ENCODE measurements at regions not wholly inside any gene's neighbourhood (a gene's known extent, or its start where the extent isn't known, plus 50 kb on each side); places are given as distances from the start of the nearest gene placed in this dataset.

GRCh38 chr12:97259098-97259497 is 203.5 kb upstream of the RMST start:
- Mint-ChIP-seq H3K27ac (ENCODE audit: unreplicated experiment) (no peak overlapping the region), H3K27me3 (ENCODE audit: unreplicated experiment) (no peaks in the 10 kb centered on the region), H3K9me3 (ENCODE audit: unreplicated experiment) (peaks cover 6% of the 10 kb centered on the region), H3K4me3 (ENCODE audit: unreplicated experiment) (no peak overlapping the region), H3K4me1 (ENCODE audit: unreplicated experiment) (no peaks in the 10 kb centered on the region), H3K36me3 (ENCODE audit: unreplicated experiment) (no peaks in the 10 kb centered on the region)
- no peak for TF ChIP-seq CTCF (IDR thresholded peaks at IDR 0.05)
- no peak for DNase-seq (ENCODE audit: extremely low spot score, unreplicated experiment)

- H3K27me3 Mint-ChIP-seq (ENCODE audit: unreplicated experiment), result no peaks in the 10 kb centered on the region
- no peak for TF ChIP-seq CTCF (IDR thresholded peaks at IDR 0.05)
- no peaks in the 10 kb centered on the region for H3K4me1 Mint-ChIP-seq (ENCODE audit: unreplicated experiment)
- peaks cover 9% of the 10 kb centered on the region for H3K9me3 Mint-ChIP-seq (ENCODE audit: unreplicated experiment)
- DNase-seq (ENCODE audit: extremely low spot score, unreplicated experiment), result no peak
- H3K27ac Mint-ChIP-seq (ENCODE audit: unreplicated experiment), result no peak overlapping the region
- no peaks in the 10 kb centered on the region for H3K36me3 Mint-ChIP-seq (ENCODE audit: unreplicated experiment)
- no peak overlapping the region for H3K4me3 Mint-ChIP-seq (ENCODE audit: unreplicated experiment)
Observed at GRCh38 chr12:97260786-97261185, 201.8 kb upstream of the RMST start.

- H3K4me1 Mint-ChIP-seq (ENCODE audit: unreplicated experiment), result no peaks in the 10 kb centered on the region
- no peak overlapping the region for H3K4me3 Mint-ChIP-seq (ENCODE audit: unreplicated experiment)
- no peak for DNase-seq (ENCODE audit: extremely low spot score, unreplicated experiment)
- no peak for TF ChIP-seq CTCF (IDR thresholded peaks at IDR 0.05)
- no peaks in the 10 kb centered on the region for H3K36me3 Mint-ChIP-seq (ENCODE audit: unreplicated experiment)
- peaks cover 15% of the 10 kb centered on the region for H3K9me3 Mint-ChIP-seq (ENCODE audit: unreplicated experiment)
- H3K27me3 Mint-ChIP-seq (ENCODE audit: unreplicated experiment), result no peaks in the 10 kb centered on the region
- H3K27ac Mint-ChIP-seq (ENCODE audit: unreplicated experiment), result no peak overlapping the region
Observed at GRCh38 chr12:97267166-97267565, 195.4 kb upstream of the RMST start.

GRCh38 chr12:97267594-97268202 is 194.9 kb upstream of the RMST start:
- Mint-ChIP-seq H3K9me3 (ENCODE audit: unreplicated experiment) (peaks cover 15% of the 10 kb centered on the region), H3K4me3 (ENCODE audit: unreplicated experiment) (no peak overlapping the region), H3K4me1 (ENCODE audit: unreplicated experiment) (no peaks in the 10 kb centered on the region), H3K27ac (ENCODE audit: unreplicated experiment) (no peak overlapping the region), H3K27me3 (ENCODE audit: unreplicated experiment) (no peaks in the 10 kb centered on the region), H3K36me3 (ENCODE audit: unreplicated experiment) (no peaks in the 10 kb centered on the region)
- no peak for DNase-seq (ENCODE audit: extremely low spot score, unreplicated experiment)
- no peak for TF ChIP-seq CTCF (IDR thresholded peaks at IDR 0.05)

- Mint-ChIP-seq H3K27ac (ENCODE audit: unreplicated experiment) (no peak overlapping the region), H3K27me3 (ENCODE audit: unreplicated experiment) (peaks cover 10% of the 10 kb centered on the region), H3K4me1 (ENCODE audit: unreplicated experiment) (no peaks in the 10 kb centered on the region), H3K4me3 (ENCODE audit: unreplicated experiment) (no peak overlapping the region), H3K9me3 (ENCODE audit: unreplicated experiment) (peaks cover 5% of the 10 kb centered on the region), H3K36me3 (ENCODE audit: unreplicated experiment) (no peaks in the 10 kb centered on the region)
- TF ChIP-seq CTCF (IDR thresholded peaks at IDR 0.05), result no peak
- DNase-seq (ENCODE audit: extremely low spot score, unreplicated experiment), result no peak
Observed at GRCh38 chr12:97272471-97272870, 190.1 kb upstream of the RMST start.
